Mucosa of descending colon (tissue), 3 donors: ENCODE measurements at regions not wholly inside any gene's neighbourhood (a gene's known extent, or its start where the extent isn't known, plus 50 kb on each side); places are given as distances from the start of the nearest gene placed in this dataset.
A peak's percentile ranks its signal among the peaks of the same experiment; 100 is the strongest.
"Not testable (repeated sequence)": the region's sequence is repeated elsewhere in the genome, so short reads cannot be mapped to it uniquely, and the experiment has no call there.

Experiments
- ATAC-seq: fragments of 200-7000 bp; cut with Tn5 transposase; one replicate; pipeline ENCODE4 v1.9.1; 2020; ENCODE audit warnings: mild to moderate bottlenecking, moderate library complexity
- DNase-seq, 3 donors: peaks; one replicate each; pipeline ENCODE4 v3.0.0-alpha.2; 2020
- H3K36me3 ChIP-seq: fragments of 200-600 bp; one replicate; pipeline ENCODE4 v1.8.0; 2021; ENCODE audit warnings: low read depth, mild to moderate bottlenecking
- H3K4me1 ChIP-seq: fragments of 200-600 bp; one replicate; pipeline ENCODE4 v1.8.0; 2021; ENCODE audit warnings: low read depth, mild to moderate bottlenecking
- H3K4me3 ChIP-seq: fragments of 200-600 bp; one replicate; pipeline ENCODE4 v1.8.0; 2021; ENCODE audit warnings: mild to moderate bottlenecking
- H3K9me3 ChIP-seq: fragments of 200-600 bp; one replicate; pipeline ENCODE4 v1.8.0; 2021; ENCODE audit warnings: mild to moderate bottlenecking
- CTCF ChIP-seq: fragments of 200-600 bp; IDR thresholded peaks from one replicate; pipeline ENCODE4 v1.8.0; 2022; ENCODE audit warnings: antibody characterized with exemption, mild to moderate bottlenecking
- intact Hi-C, 2 donors: fragments of 100-400 bp; cut with DNase I in 1 of 2; cut with micrococcal nuclease in 1 of 2; formaldehyde crosslinking; loops; one replicate each; pipeline versions ENCODE4 v1.11.0 to v1.11.1; 2022; cut with DNase I, micrococcal nuclease
- donor health status: DM: no; HTN: no; CAD: no; lungs with moderate emphysema.
- donor health status: DM: no; HTN: no; CAD: no.
- donor health status: DM: no; HTN: yes; CAD: no.

- no peaks in the 10 kb centered on the region for H3K36me3 ChIP-seq
- intact Hi-C loops, result no loop called here
- ATAC-seq (no peak), DNase-seq (no peak)
- H3K4me1 ChIP-seq, result no peaks in the 10 kb centered on the region
- H3K4me3 ChIP-seq, result no peak overlapping the region
- no peak for TF ChIP-seq CTCF
- peaks cover 3% of the 10 kb centered on the region for H3K9me3 ChIP-seq
Measured at GRCh38 chr11:41716862-41717261, 257.4 kb upstream of the LRRC4C start.

- H3K9me3 ChIP-seq, result peaks cover 7% of the 10 kb centered on the region
- intact Hi-C loops, result no loop called here
- DNase-seq (no peak), ATAC-seq (no peak)
- no peaks in the 10 kb centered on the region for H3K4me1 ChIP-seq
- no peak for TF ChIP-seq CTCF
- H3K36me3 ChIP-seq, result no peaks in the 10 kb centered on the region
- no peak overlapping the region for H3K4me3 ChIP-seq
Measured at GRCh38 chr11:41720761-41721160, 261.3 kb upstream of the LRRC4C start.

GRCh38 chr11:41728161-41728560 lies 268.7 kb upstream of the LRRC4C start:
- DNase-seq, H3K4me1 ChIP-seq, H3K36me3 ChIP-seq, H3K4me3 ChIP-seq, ATAC-seq, intact Hi-C loops: not testable (repeated sequence)
- peaks cover 12% of the 10 kb centered on the region for H3K9me3 ChIP-seq

DNA sequence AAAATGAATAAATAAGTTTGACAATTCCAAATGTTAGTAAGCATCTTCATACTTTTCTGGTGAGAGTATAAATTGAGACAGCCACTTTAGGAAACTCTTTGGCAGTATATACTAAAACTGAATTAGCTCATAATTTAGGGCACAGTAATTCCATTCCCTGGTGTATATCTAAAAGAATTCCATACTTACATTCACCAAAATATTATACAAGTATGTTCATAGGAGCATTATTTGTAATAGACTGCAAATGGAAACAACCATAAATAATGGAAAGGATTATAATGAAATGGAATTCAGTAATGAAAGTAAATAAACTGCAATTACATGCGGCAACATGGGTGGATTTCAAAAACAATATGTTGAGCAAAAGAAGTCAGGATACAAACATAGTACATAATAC lies 315.8 kb upstream of the LRRC4C start:
- H3K4me1 ChIP-seq, result peaks cover 4% of the 10 kb centered on the region
- H3K36me3 ChIP-seq, result no peaks in the 10 kb centered on the region
- ATAC-seq (no peak), DNase-seq (no peak)
- H3K9me3 ChIP-seq, result peaks cover 9% of the 10 kb centered on the region
- no peak overlapping the region for H3K4me3 ChIP-seq
- no peak for TF ChIP-seq CTCF
- intact Hi-C loops, result no loop called here

- Histone ChIP-seq H3K9me3 (peaks cover 6% of the 10 kb centered on the region), H3K4me1 (peaks cover 4% of the 10 kb centered on the region), H3K36me3 (no peaks in the 10 kb centered on the region), H3K4me3 (no peak overlapping the region)
- ATAC-seq (peak; percentile 98), DNase-seq (peak in 1 of 3 donors; percentile 7)
- intact Hi-C loops, result no loop called here
- TF ChIP-seq CTCF, result no peak
Measured at GRCh38 chr11:41779401-41779960, 320.0 kb upstream of the LRRC4C start.

DNA sequence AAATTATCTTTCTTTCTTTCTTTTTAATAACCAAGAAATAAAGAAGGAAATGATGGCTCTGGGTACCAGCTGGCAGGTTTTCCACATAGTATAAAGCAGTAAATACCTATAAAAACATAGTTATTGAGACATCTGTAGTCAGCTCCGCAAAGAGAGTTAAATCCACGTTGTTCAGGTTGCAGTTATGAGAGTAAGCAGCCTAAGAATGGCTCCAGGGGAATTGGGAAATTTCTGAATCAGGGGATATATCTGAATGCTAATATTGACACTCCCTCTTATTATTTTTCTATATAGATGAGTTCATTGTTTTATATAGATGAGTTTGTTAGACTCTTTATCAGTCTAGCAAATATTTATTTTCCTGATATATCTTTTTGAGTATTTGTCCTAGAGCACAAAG lies 322.0 kb upstream of the LRRC4C start:
- H3K36me3 ChIP-seq, result no peaks in the 10 kb centered on the region
- peaks cover 4% of the 10 kb centered on the region for H3K4me1 ChIP-seq
- intact Hi-C loops, result no loop called here
- H3K4me3 ChIP-seq, result no peak overlapping the region
- TF ChIP-seq CTCF, result no peak
- DNase-seq (no peak), ATAC-seq (no peak)
- peaks cover 4% of the 10 kb centered on the region for H3K9me3 ChIP-seq
